Gastrocnemius medialis (tissue), 4 donors: ENCODE measurements at regions not wholly inside any gene's neighbourhood (a gene's known extent, or its start where the extent isn't known, plus 50 kb on each side); places are given as distances from the start of the nearest gene placed in this dataset.

ENCODE experiments used
- ATAC-seq, 2 donors: fragments of 150-250 bp; one replicate each; pipeline ENCODE4 v1.9.1; 2016
- DNase-seq, 2 donors: peaks; one replicate each; pipeline ENCODE4 v3.0.0-alpha.2; 2019
- H3K27ac ChIP-seq, 4 donors: fragments of 200-600 bp; sonication (generic); 1 replicate in 1 of 4; 2 replicates in 3 of 4; pipeline ENCODE4 v1.5.1; 2016 to 2018; ENCODE audit warnings: mild to moderate bottlenecking in 2 of 4, moderate library complexity in 1 of 4
- H3K27me3 ChIP-seq, 3 donors: fragments of 200-600 bp; sonication (generic) in 2 of 3; 1 replicate in 1 of 3; 2 replicates in 2 of 3; pipeline versions ENCODE4 v1.5.1 to v1.6.0; 2016 to 2019; ENCODE audit warnings: mild to moderate bottlenecking in 1 of 3, moderate library complexity in 1 of 3
- H3K36me3 ChIP-seq, 2 donors: fragments of 200-600 bp; sonication (generic) in 1 of 2; one replicate each; pipeline ENCODE4 v1.5.1; 2017 to 2018
- H3K4me1 ChIP-seq, 2 donors: fragments of 200-600 bp; sonication (generic) in 1 of 2; one replicate each; pipeline ENCODE4 v1.5.1; 2016 to 2017; ENCODE audit warnings: mild to moderate bottlenecking in 2 of 2
- H3K4me3 ChIP-seq, 4 donors: fragments of 200-600 bp; sonication (generic) in 3 of 4; 1 replicate in 1 of 4; 2 replicates in 3 of 4; pipeline ENCODE4 v1.5.1; 2016 to 2019; ENCODE audit warnings: mild to moderate bottlenecking in 2 of 4
- H3K9me3 ChIP-seq, 3 donors: fragments of 200-600 bp; sonication (generic) in 2 of 3; 1 replicate in 1 of 3; 2 replicates in 2 of 3; pipeline ENCODE4 v1.5.1; 2016 to 2019
- POLR2A ChIP-seq, 2 donors: fragments of 450-650 bp; IDR thresholded peaks; one replicate each; pipeline ENCODE4 v1.6.1; 2017; ENCODE audit warnings: antibody characterized with exemption in 2 of 2, mild to moderate bottlenecking in 2 of 2, moderate library complexity in 2 of 2
- in situ Hi-C, 4 donors: fragments of 200-750 bp; cut with MboI; loops; one replicate each; pipeline versions ENCODE4 v1.15.0 to v1.8.0; 2017; ENCODE audit warnings: low sequenced_read_pairs in 4 of 4
- intact Hi-C: fragments of 100-400 bp; cut with DNase I; formaldehyde crosslinking; loops from one replicate; pipeline ENCODE4 v1.15.1; 2023; ENCODE audit warnings: low total_unique reads
- TF ChIP-seq, protein P1 (sequence below), 5 experiments: fragments of 450-650 bp in 3 of 5; fragments of 200-600 bp in 2 of 5; sonication (generic) in 2 of 5; IDR thresholded peaks in 4 of 5; conservative IDR thresholded peaks in 1 of 5; 1 replicate in 4 of 5; 2 replicates in 1 of 5; pipeline ENCODE4 v1.5.1; 2016 to 2019; ENCODE audit warnings: antibody characterized with exemption in 5 of 5, mild to moderate bottlenecking in 3 of 5, moderate library complexity in 3 of 5

DNA sequence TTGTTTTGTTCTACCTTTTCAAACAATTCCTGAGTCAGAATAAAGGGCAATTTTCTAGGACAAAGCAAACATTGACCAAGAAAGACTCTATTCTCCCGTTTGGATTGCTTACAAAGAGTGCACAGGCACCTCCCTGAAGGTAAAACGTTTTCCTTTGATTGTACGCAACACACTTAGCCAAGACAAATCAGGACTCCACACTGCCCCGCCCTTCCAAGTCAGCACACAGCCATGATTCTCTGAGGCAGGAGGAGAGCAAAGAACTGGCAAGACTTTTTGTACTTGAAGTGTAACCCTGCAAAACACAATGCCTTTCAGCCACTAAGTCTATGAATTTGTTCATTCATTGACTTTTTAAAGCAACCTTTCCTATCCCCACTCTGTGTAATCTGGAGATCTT, 85.0 kb upstream of the FAM180A start:
- in situ Hi-C loops (no loop called here), intact Hi-C loops (no loop called here)
- no peaks in the 10 kb centered on the region for H3K4me1 ChIP-seq
- H3K27ac ChIP-seq: no peak overlapping the region
- no peaks in the 10 kb centered on the region for H3K9me3 ChIP-seq
- no peaks in the 10 kb centered on the region for H3K27me3 ChIP-seq
- DNase-seq (no peak), ATAC-seq (no peak)
- TF ChIP-seq, protein P1, sequence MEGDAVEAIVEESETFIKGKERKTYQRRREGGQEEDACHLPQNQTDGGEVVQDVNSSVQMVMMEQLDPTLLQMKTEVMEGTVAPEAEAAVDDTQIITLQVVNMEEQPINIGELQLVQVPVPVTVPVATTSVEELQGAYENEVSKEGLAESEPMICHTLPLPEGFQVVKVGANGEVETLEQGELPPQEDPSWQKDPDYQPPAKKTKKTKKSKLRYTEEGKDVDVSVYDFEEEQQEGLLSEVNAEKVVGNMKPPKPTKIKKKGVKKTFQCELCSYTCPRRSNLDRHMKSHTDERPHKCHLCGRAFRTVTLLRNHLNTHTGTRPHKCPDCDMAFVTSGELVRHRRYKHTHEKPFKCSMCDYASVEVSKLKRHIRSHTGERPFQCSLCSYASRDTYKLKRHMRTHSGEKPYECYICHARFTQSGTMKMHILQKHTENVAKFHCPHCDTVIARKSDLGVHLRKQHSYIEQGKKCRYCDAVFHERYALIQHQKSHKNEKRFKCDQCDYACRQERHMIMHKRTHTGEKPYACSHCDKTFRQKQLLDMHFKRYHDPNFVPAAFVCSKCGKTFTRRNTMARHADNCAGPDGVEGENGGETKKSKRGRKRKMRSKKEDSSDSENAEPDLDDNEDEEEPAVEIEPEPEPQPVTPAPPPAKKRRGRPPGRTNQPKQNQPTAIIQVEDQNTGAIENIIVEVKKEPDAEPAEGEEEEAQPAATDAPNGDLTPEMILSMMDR (IDR thresholded peaks at IDR 0.05 in 4 of 5, conservative IDR thresholded peaks at IDR 0.05 in 1 of 5): no peak
- TF ChIP-seq POLR2A (IDR thresholded peaks at IDR 0.05): no peak
- H3K36me3 ChIP-seq: no peaks in the 10 kb centered on the region
- H3K4me3 ChIP-seq: no peak overlapping the region

DNA sequence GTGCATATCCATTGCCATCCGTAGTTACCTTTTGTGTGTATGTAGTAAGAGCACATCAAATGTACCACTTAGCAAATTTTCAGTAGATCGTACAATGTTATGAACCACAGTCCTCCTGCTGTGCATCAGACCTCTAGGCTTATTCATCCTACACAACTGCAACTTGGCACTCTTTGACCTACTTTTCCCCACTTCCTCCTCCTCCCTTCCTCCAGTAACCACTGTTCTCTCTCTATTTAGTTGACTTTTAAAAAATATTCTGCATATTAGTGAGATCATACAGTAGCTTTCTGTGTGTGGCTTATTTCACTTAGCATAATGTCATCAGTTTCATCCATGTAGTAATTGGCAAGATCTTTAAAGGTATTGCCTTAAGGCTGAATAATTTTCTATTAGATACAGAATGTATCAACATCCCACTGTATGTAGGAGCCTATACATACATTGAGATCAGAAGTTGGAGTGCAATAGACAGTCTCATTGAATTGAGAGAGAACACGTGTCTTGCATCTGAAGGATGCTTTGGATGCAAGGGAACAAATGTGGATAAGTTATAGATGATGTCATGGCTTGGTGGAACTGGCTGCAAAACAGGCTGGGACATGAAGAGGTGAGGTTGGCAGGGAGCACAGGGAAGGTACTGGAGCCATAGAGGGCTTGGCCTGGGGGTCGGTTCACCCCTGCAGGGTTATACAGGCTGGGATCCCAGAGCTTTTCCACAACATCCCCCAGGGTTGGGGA, 83.0 kb upstream of the FAM180A start:
- in situ Hi-C loops: no loop called here
- intact Hi-C loops: no loop called here
- no peak for ATAC-seq

DNA sequence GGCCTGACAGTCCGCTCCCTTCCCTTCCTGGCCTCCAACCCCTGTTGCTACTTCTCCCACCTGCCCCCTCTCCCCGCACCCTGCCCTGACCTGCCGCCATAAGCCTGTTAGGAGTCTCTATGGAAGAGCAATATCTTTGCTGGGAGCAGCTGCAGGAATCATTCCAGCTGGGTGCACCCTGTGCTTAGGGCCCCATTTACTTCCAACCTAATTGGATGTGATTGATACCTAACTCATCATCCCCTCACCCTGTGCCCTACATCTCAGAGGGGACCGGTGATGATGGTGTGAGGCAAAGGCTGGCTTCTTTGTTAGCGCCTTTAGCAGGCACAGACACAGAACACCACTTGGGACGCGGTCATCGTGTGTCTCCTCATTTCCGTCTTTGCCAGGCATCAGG, 80.0 kb upstream of the FAM180A start:
- Histone ChIP-seq H3K9me3 (no peaks in the 10 kb centered on the region), H3K4me1 (no peaks in the 10 kb centered on the region), H3K4me3 (no peak overlapping the region), H3K36me3 (no peaks in the 10 kb centered on the region), H3K27me3 (no peaks in the 10 kb centered on the region), H3K27ac (no peak overlapping the region)
- TF ChIP-seq, protein P1 (IDR thresholded peaks at IDR 0.05 in 4 of 5, conservative IDR thresholded peaks at IDR 0.05 in 1 of 5): no peak
- no peak for TF ChIP-seq POLR2A (IDR thresholded peaks at IDR 0.05)
- intact Hi-C loops (no loop called here), in situ Hi-C loops (no loop called here)
- ATAC-seq (no peak), DNase-seq (no peak)

More for the DNA sequence above, 83.0 kb upstream of the FAM180A start:
- no peak for TF ChIP-seq POLR2A (IDR thresholded peaks at IDR 0.05)
- TF ChIP-seq, protein P1 (IDR thresholded peaks at IDR 0.05 in 4 of 5, conservative IDR thresholded peaks at IDR 0.05 in 1 of 5): no peak
- H3K27me3 ChIP-seq: no peaks in the 10 kb centered on the region
- no peak for DNase-seq
- no peaks in the 10 kb centered on the region for H3K36me3 ChIP-seq
- H3K4me3 ChIP-seq: no peak overlapping the region
- no peak overlapping the region for H3K27ac ChIP-seq
- H3K4me1 ChIP-seq: no peaks in the 10 kb centered on the region
- H3K9me3 ChIP-seq: no peaks in the 10 kb centered on the region

DNA sequence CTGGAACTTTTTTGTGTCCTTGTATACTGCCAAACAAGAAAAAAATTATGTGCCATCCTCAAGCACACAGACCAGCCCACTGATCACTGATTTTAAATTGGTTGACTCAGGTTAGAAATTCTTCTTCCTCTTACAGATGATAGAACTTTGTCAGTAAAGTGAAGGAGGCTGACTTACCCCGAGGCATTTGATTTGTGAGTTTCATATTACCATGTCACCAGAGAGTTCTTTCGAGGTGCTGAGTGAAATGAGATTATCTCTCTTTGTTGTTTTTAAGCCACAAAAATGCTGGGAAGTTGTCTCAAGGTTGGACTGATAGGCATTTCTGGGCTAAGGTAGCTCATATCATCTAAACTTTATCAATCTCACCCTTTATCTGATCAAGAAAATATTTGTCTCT, 78.8 kb upstream of the FAM180A start:
- in situ Hi-C loops: no loop called here
- Histone ChIP-seq H3K4me3 (no peak overlapping the region), H3K4me1 (no peaks in the 10 kb centered on the region), H3K9me3 (no peaks in the 10 kb centered on the region), H3K27me3 (no peaks in the 10 kb centered on the region), H3K27ac (no peak overlapping the region), H3K36me3 (no peaks in the 10 kb centered on the region)
- TF ChIP-seq POLR2A (IDR thresholded peaks at IDR 0.05): no peak
- TF ChIP-seq, protein P1 (IDR thresholded peaks at IDR 0.05 in 4 of 5, conservative IDR thresholded peaks at IDR 0.05 in 1 of 5): no peak
- intact Hi-C loops: no loop called here
- no peak for ATAC-seq
- no peak for DNase-seq

DNA sequence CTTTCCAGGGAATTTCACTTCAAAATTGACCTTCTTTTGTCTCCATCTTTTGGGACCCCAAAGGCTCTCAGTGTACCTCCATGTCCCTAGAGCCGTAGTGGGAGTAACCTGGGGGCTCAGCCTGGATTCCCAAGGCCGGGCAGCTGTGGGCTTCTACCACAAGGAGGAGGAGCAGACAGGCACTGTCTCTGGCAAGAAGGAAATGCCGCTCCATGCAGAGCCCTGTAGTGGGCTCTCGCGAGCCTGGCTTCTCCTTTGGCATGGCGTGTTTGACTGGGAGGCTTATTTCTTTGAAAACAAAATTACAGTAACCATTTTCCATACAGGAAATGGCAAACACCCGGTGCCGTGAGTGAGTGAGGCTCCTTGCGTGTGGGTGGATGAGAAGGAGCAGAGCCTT, 76.8 kb upstream of the FAM180A start:
- no peak for TF ChIP-seq POLR2A (IDR thresholded peaks at IDR 0.05)
- TF ChIP-seq, protein P1 (IDR thresholded peaks at IDR 0.05 in 4 of 5, conservative IDR thresholded peaks at IDR 0.05 in 1 of 5): no peak
- ATAC-seq (no peak), DNase-seq (no peak)
- intact Hi-C loops (no loop called here), in situ Hi-C loops (no loop called here)
- H3K9me3 ChIP-seq: no peaks in the 10 kb centered on the region
- H3K4me1 ChIP-seq: no peaks in the 10 kb centered on the region
- H3K4me3 ChIP-seq: no peak overlapping the region
- no peaks in the 10 kb centered on the region for H3K36me3 ChIP-seq
- H3K27me3 ChIP-seq: no peaks in the 10 kb centered on the region
- no peak overlapping the region for H3K27ac ChIP-seq
